Thyroid gland (tissue), 4 donors: ENCODE measurements at regions not wholly inside any gene's neighbourhood (a gene's known extent, or its start where the extent isn't known, plus 50 kb on each side); places are given as distances from the start of the nearest gene placed in this dataset.

Experiments used
- DNase-seq, 2 donors: peaks; one replicate each; pipeline ENCODE4 v3.0.0-alpha.2; 2019
- H3K27ac ChIP-seq, 3 donors: fragments of 200-600 bp; sonication (generic); 1 replicate in 2 of 3; 2 replicates in 1 of 3; pipeline ENCODE4 v1.5.1; 2016 to 2019; ENCODE audit warnings: mild to moderate bottlenecking in 1 of 3, moderate library complexity in 1 of 3
- H3K27me3 ChIP-seq: fragments of 200-600 bp; sonication (generic); one replicate; pipeline ENCODE4 v1.5.1; 2019
- H3K36me3 ChIP-seq, 2 donors: fragments of 200-600 bp; sonication (generic); one replicate each; pipeline ENCODE4 v1.5.1; 2016 to 2019
- H3K4me1 ChIP-seq, 2 donors: fragments of 200-600 bp; sonication (generic); one replicate each; pipeline ENCODE4 v1.5.1; 2017 to 2019
- H3K4me3 ChIP-seq, 3 donors: fragments of 200-600 bp; sonication (generic); replicated peaks in 1 of 3; 1 replicate in 2 of 3; 2 replicates in 1 of 3; pipeline ENCODE4 v1.5.1; 2016; ENCODE audit warnings: mild to moderate bottlenecking in 1 of 3
- H3K9me3 ChIP-seq: fragments of 200-600 bp; sonication (generic); one replicate; pipeline ENCODE4 v1.5.1; 2017
- POLR2A ChIP-seq, 2 donors: fragments of 450-650 bp; IDR thresholded peaks; one replicate each; pipeline ENCODE4 v1.6.1; 2017; ENCODE audit warnings: antibody characterized with exemption in 2 of 2, mild to moderate bottlenecking in 2 of 2, moderate library complexity in 1 of 2
- WGBS, 2 donors: methylation state at CpG; one replicate each; pipeline ENCODE4 v1.1.5; 2017; 5-methylcytosine and 5-hydroxymethylcytosine counted together
- intact Hi-C: fragments of 100-400 bp; cut with DNase I; formaldehyde crosslinking; loops from one replicate; pipeline ENCODE4 v1.15.1; 2023
- TF ChIP-seq, protein P1 (sequence below), 6 experiments: fragments of 200-600 bp in 3 of 6; fragments of 450-650 bp in 3 of 6; sonication (generic) in 3 of 6; IDR thresholded peaks; one replicate each; pipeline ENCODE4 v1.5.1; 2016 to 2019; ENCODE audit warnings: antibody characterized with exemption in 6 of 6, mild to moderate bottlenecking in 2 of 6, inconsistent platforms in 1 of 6, moderate library complexity in 1 of 6

DNA sequence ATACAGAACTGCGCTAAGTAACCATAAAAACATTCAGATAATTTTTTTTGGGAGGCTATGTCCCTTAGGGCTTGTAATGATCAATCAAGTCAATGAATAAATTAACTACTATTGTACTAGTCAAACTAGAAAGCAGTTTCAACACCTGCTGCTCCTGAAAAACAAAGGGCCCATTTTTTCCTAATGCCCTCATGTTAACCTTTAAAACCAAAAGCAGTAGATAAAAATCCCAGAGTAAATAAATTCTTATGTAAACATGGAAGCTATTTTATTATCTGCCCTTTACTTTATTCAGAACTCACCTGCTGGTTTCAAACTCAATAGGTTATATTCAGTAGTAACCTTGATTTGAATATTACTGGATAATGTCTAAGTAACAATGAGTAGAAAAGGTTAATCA is 159.5 kb upstream of the STARD13 start:
- 96% methylated on average over 1 of the region's 1 CpG for WGBS, 2 donors
- no peak for DNase-seq
- H3K27me3 ChIP-seq, result no peaks in the 10 kb centered on the region
- no peaks in the 10 kb centered on the region for H3K9me3 ChIP-seq
- H3K27ac ChIP-seq, result no peak overlapping the region
- no peaks in the 10 kb centered on the region for H3K4me1 ChIP-seq
- TF ChIP-seq, protein P1, sequence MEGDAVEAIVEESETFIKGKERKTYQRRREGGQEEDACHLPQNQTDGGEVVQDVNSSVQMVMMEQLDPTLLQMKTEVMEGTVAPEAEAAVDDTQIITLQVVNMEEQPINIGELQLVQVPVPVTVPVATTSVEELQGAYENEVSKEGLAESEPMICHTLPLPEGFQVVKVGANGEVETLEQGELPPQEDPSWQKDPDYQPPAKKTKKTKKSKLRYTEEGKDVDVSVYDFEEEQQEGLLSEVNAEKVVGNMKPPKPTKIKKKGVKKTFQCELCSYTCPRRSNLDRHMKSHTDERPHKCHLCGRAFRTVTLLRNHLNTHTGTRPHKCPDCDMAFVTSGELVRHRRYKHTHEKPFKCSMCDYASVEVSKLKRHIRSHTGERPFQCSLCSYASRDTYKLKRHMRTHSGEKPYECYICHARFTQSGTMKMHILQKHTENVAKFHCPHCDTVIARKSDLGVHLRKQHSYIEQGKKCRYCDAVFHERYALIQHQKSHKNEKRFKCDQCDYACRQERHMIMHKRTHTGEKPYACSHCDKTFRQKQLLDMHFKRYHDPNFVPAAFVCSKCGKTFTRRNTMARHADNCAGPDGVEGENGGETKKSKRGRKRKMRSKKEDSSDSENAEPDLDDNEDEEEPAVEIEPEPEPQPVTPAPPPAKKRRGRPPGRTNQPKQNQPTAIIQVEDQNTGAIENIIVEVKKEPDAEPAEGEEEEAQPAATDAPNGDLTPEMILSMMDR (IDR thresholded peaks at IDR 0.05), result no peak
- TF ChIP-seq POLR2A (IDR thresholded peaks at IDR 0.05), result no peak
- no peaks in the 10 kb centered on the region for H3K36me3 ChIP-seq
- no peak overlapping the region for H3K4me3 ChIP-seq
- intact Hi-C loops, result no loop called here

GRCh38 chr13:33445476-33445875 is 159.9 kb upstream of the STARD13 start:
- no peaks in the 10 kb centered on the region for H3K9me3 ChIP-seq
- no peaks in the 10 kb centered on the region for H3K27me3 ChIP-seq
- no peak overlapping the region for H3K27ac ChIP-seq
- DNase-seq, result no peak
- no peak overlapping the region for H3K4me3 ChIP-seq
- TF ChIP-seq POLR2A (IDR thresholded peaks at IDR 0.05), result no peak
- TF ChIP-seq, protein P1 (IDR thresholded peaks at IDR 0.05), result no peak
- H3K4me1 ChIP-seq, result no peaks in the 10 kb centered on the region
- no peaks in the 10 kb centered on the region for H3K36me3 ChIP-seq
- 73 to 74% methylated on average over 4 of the region's 4 CpGs for WGBS, 2 donors
- intact Hi-C loops, result no loop called here

- 76 to 83% methylated on average over 5 of the region's 5 CpGs for WGBS, 2 donors
- Histone ChIP-seq H3K9me3 (no peaks in the 10 kb centered on the region), H3K36me3 (no peaks in the 10 kb centered on the region), H3K27ac (no peak overlapping the region), H3K4me1 (no peaks in the 10 kb centered on the region), H3K4me3 (no peak overlapping the region), H3K27me3 (no peaks in the 10 kb centered on the region)
- intact Hi-C loops, result no loop called here
- peak in 1 of 2 donors; percentile 4 for DNase-seq
- TF ChIP-seq POLR2A (IDR thresholded peaks at IDR 0.05), result no peak
- TF ChIP-seq, protein P1 (IDR thresholded peaks at IDR 0.05), result no peak
Observed at GRCh38 chr13:33446821-33447725, 161.5 kb upstream of the STARD13 start.

- no peak overlapping the region for H3K4me3 ChIP-seq
- intact Hi-C loops, result no loop called here
- H3K36me3 ChIP-seq, result no peaks in the 10 kb centered on the region
- H3K27me3 ChIP-seq, result no peaks in the 10 kb centered on the region
- H3K4me1 ChIP-seq, result peaks cover 10 to 12% of the 10 kb centered on the region in 2 donors
- H3K27ac ChIP-seq, result no peak overlapping the region
- no peak for TF ChIP-seq POLR2A (IDR thresholded peaks at IDR 0.05)
- TF ChIP-seq, protein P1 (IDR thresholded peaks at IDR 0.05), result no peak
- 95 to 98% methylated on average over 1 of the region's 1 CpG for WGBS, 2 donors
- H3K9me3 ChIP-seq, result no peaks in the 10 kb centered on the region
- DNase-seq, result no peak
Observed at GRCh38 chr13:33448889-33449288, 163.3 kb upstream of the STARD13 start.

GRCh38 chr13:33450956-33451709 is 165.6 kb upstream of the STARD13 start:
- intact Hi-C loops, result no loop called here
- Histone ChIP-seq H3K27me3 (no peaks in the 10 kb centered on the region), H3K36me3 (no peaks in the 10 kb centered on the region), H3K27ac (no peak overlapping the region), H3K9me3 (no peaks in the 10 kb centered on the region), H3K4me1 (peaks cover 10 to 12% of the 10 kb centered on the region in 2 donors), H3K4me3 (no peak overlapping the region)
- DNase-seq, result no peak
- WGBS, 2 donors, result 80 to 89% methylated on average over 6 of the region's 6 CpGs
- no peak for TF ChIP-seq POLR2A (IDR thresholded peaks at IDR 0.05)
- TF ChIP-seq, protein P1 (IDR thresholded peaks at IDR 0.05), result no peak
